ENCODE measurements at regions not wholly inside any gene's neighbourhood (a gene's known extent, or its start where the extent isn't known, plus 50 kb on each side); places are given as distances from the start of the nearest gene placed in this dataset.

DNA sequence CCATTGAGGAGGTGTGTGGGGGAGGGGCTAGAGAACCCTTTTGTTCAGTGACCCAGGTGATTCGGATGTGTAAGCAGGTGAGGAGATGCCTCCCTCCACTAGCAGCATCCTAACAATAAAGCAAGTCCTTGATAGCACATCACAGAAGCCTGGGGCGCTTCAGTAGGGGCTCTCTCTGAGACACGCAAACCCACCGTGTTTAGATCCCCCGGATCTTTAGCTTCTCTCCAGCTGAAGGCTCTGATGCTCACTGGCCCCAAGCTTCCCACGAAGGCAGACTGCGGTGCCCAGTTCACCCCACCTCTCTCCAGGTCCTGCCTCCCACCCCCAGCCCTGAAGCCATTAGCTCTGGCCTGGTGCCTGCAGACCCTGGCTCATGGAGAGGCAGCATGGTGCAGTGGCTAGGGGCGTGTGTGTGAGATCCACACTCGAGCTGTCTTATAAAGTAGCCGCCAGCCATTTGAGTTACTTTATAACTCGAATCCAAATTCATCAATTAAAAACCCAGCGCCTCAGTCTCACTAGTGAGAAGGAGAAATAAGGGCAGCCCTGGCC lies 204.7 kb upstream of the TNRC6C start:
- no peak overlapping the region for H3K9ac ChIP-seq (ENCODE audit: insufficient read depth, low read length)
- no peak overlapping the region for H3K27ac ChIP-seq (ENCODE audit: insufficient read depth, low read length)
- no peaks in the 10 kb centered on the region for H3K36me3 ChIP-seq (ENCODE audit: control insufficient read depth, insufficient read depth, low read length)
- H3K9me3 ChIP-seq (ENCODE audit: control insufficient read depth, insufficient read depth, low read depth, low read length): no peaks in the 10 kb centered on the region
- DNase-seq (ENCODE audit: low read depth in 2 of 2): no peak
- no peaks in the 10 kb centered on the region for H4K20me1 ChIP-seq (ENCODE audit: control insufficient read depth, extremely low read depth, insufficient read depth, low read length)
- H3K4me2 ChIP-seq (ENCODE audit: extremely low read depth, insufficient read depth, low read length): no peak overlapping the region
- H3K79me2 ChIP-seq (ENCODE audit: control insufficient read depth, insufficient read depth, low read length): no peaks in the 10 kb centered on the region
- no peak overlapping the region for H3K4me3 ChIP-seq (replicated peaks in 1 of 4; ENCODE audit: control extremely low read depth in 1 of 4, insufficient read depth in 1 of 4, low read depth in 3 of 4, low read length in 4 of 4)
- no peaks in the 10 kb centered on the region for H3K27me3 ChIP-seq (ENCODE audit: control insufficient read depth, insufficient read depth, low read length)
- no peaks in the 10 kb centered on the region for H3K4me1 ChIP-seq (ENCODE audit: control insufficient read depth, extremely low read depth, insufficient read depth, low read length)
- TF ChIP-seq EZH2 (IDR thresholded peaks at IDR 0.05; ENCODE audit: low read length, missing control alignments): no peak
- TF ChIP-seq, protein P1, sequence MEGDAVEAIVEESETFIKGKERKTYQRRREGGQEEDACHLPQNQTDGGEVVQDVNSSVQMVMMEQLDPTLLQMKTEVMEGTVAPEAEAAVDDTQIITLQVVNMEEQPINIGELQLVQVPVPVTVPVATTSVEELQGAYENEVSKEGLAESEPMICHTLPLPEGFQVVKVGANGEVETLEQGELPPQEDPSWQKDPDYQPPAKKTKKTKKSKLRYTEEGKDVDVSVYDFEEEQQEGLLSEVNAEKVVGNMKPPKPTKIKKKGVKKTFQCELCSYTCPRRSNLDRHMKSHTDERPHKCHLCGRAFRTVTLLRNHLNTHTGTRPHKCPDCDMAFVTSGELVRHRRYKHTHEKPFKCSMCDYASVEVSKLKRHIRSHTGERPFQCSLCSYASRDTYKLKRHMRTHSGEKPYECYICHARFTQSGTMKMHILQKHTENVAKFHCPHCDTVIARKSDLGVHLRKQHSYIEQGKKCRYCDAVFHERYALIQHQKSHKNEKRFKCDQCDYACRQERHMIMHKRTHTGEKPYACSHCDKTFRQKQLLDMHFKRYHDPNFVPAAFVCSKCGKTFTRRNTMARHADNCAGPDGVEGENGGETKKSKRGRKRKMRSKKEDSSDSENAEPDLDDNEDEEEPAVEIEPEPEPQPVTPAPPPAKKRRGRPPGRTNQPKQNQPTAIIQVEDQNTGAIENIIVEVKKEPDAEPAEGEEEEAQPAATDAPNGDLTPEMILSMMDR (conservative IDR thresholded peaks at IDR 0.05 in 1 of 2, IDR thresholded peaks at IDR 0.05 in 1 of 2; ENCODE audit: low read depth in 1 of 2, low read length in 2 of 2): no peak
- H2AFZ ChIP-seq (ENCODE audit: low read length): no peak overlapping the region

- H3K9ac ChIP-seq (ENCODE audit: insufficient read depth, low read length): no peak overlapping the region
- no peaks in the 10 kb centered on the region for H3K79me2 ChIP-seq (ENCODE audit: control insufficient read depth, insufficient read depth, low read length)
- H3K4me3 ChIP-seq (replicated peaks in 1 of 4; ENCODE audit: control extremely low read depth in 1 of 4, insufficient read depth in 1 of 4, low read depth in 3 of 4, low read length in 4 of 4): no peak overlapping the region
- no peak overlapping the region for H2AFZ ChIP-seq (ENCODE audit: low read length)
- H4K20me1 ChIP-seq (ENCODE audit: control insufficient read depth, extremely low read depth, insufficient read depth, low read length): no peaks in the 10 kb centered on the region
- H3K4me2 ChIP-seq (ENCODE audit: extremely low read depth, insufficient read depth, low read length): no peak overlapping the region
- no peaks in the 10 kb centered on the region for H3K9me3 ChIP-seq (ENCODE audit: control insufficient read depth, insufficient read depth, low read depth, low read length)
- no peak for DNase-seq (ENCODE audit: low read depth in 2 of 2)
- H3K27me3 ChIP-seq (ENCODE audit: control insufficient read depth, insufficient read depth, low read length): no peaks in the 10 kb centered on the region
- no peaks in the 10 kb centered on the region for H3K4me1 ChIP-seq (ENCODE audit: control insufficient read depth, extremely low read depth, insufficient read depth, low read length)
- no peaks in the 10 kb centered on the region for H3K36me3 ChIP-seq (ENCODE audit: control insufficient read depth, insufficient read depth, low read length)
- no peak overlapping the region for H3K27ac ChIP-seq (ENCODE audit: insufficient read depth, low read length)
- TF ChIP-seq, protein P1 (conservative IDR thresholded peaks at IDR 0.05 in 1 of 2, IDR thresholded peaks at IDR 0.05 in 1 of 2; ENCODE audit: low read depth in 1 of 2, low read length in 2 of 2): no peak
- TF ChIP-seq EZH2 (IDR thresholded peaks at IDR 0.05; ENCODE audit: low read length, missing control alignments): no peak
These were observed 203.5 kb upstream of the TNRC6C start for GRCh38 chr17:77754956-77755355.

DNA sequence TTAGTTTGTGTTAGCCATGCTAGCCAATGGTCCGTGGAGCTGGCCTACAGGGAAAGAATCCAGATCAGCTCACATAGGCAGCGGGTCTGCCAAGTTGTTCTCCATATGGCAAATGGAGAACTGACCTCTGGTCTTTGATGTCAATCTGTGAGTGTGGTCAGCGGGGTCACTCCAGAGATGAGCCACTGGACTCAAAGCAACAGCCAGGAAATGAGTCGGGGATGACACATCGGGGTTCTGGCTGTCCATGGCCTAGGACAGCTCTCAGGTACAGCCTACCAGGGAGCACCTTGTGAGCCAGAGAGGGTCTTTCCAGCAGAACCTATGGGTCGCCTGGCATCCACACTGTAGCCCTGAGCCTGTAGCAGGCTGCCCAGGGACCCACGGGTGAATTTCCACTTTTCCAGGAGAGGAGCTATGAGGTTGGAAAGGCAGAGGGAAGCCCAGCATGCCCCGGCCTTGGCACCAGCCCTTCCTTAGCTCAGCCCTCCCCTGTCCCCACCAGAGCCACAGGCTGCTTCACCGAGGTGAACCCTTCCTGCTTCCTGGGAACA lies 203.0 kb upstream of the TNRC6C start:
- H3K27me3 ChIP-seq (ENCODE audit: control insufficient read depth, insufficient read depth, low read length): no peaks in the 10 kb centered on the region
- no peak overlapping the region for H2AFZ ChIP-seq (ENCODE audit: low read length)
- H3K4me1 ChIP-seq (ENCODE audit: control insufficient read depth, extremely low read depth, insufficient read depth, low read length): no peaks in the 10 kb centered on the region
- no peak overlapping the region for H3K4me3 ChIP-seq (replicated peaks in 1 of 4; ENCODE audit: control extremely low read depth in 1 of 4, insufficient read depth in 1 of 4, low read depth in 3 of 4, low read length in 4 of 4)
- no peak overlapping the region for H3K27ac ChIP-seq (ENCODE audit: insufficient read depth, low read length)
- no peak overlapping the region for H3K9ac ChIP-seq (ENCODE audit: insufficient read depth, low read length)
- no peaks in the 10 kb centered on the region for H4K20me1 ChIP-seq (ENCODE audit: control insufficient read depth, extremely low read depth, insufficient read depth, low read length)
- no peaks in the 10 kb centered on the region for H3K9me3 ChIP-seq (ENCODE audit: control insufficient read depth, insufficient read depth, low read depth, low read length)
- H3K4me2 ChIP-seq (ENCODE audit: extremely low read depth, insufficient read depth, low read length): no peak overlapping the region
- DNase-seq (ENCODE audit: low read depth in 2 of 2): no peak
- no peaks in the 10 kb centered on the region for H3K79me2 ChIP-seq (ENCODE audit: control insufficient read depth, insufficient read depth, low read length)
- TF ChIP-seq, protein P1 (conservative IDR thresholded peaks at IDR 0.05 in 1 of 2, IDR thresholded peaks at IDR 0.05 in 1 of 2; ENCODE audit: low read depth in 1 of 2, low read length in 2 of 2): no peak
- TF ChIP-seq EZH2 (IDR thresholded peaks at IDR 0.05; ENCODE audit: low read length, missing control alignments): no peak
- H3K36me3 ChIP-seq (ENCODE audit: control insufficient read depth, insufficient read depth, low read length): no peaks in the 10 kb centered on the region
